NCI-H1417 (cell line): ENCODE measurements at regions not wholly inside any gene's neighbourhood (a gene's known extent, or its start where the extent isn't known, plus 50 kb on each side); places are given as distances from the start of the nearest gene placed in this dataset.

Experiments used
- DNase-seq, 3 experiments: peaks; one replicate each; lab custom pipeline; 2025; lab: John Stamatoyannopoulos, UW

DNA sequence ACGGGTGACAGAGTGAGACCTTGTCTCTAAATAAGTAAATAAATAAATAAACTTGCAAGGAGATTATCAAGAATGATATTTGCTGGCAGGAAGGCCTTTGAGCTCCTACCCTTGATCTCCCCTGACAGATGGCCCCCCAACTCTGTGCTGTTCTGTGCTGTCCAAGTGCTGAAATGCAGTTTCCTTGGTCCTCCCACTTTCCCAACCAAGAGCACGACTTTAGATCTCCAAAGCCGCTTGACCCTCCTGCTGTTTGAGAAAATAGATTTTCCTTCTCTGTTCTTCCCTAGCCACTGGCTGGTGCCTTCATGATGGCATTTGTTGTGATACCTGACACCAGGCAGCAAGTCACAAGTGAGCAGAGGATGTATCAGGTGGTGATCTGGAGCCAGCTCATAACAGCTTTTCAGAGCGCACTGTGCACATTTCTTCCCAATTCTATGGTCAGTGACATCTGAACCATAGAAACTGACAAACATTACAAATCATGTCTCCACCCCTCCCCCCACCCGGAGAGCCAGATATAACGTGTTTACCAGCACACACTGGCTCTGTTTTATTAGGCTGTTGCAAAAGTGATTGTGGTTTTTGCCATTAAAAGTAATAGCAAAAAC is 80.0 kb upstream of the PUM3 start:
- peak in 1 of 3 experiments; percentile 23 for DNase-seq

GRCh38 chr9:2919347-2919746 is 75.5 kb upstream of the PUM3 start:
- no peak for DNase-seq

GRCh38 chr9:2916382-2916985 is 72.6 kb upstream of the PUM3 start:
- no peak for DNase-seq

DNA sequence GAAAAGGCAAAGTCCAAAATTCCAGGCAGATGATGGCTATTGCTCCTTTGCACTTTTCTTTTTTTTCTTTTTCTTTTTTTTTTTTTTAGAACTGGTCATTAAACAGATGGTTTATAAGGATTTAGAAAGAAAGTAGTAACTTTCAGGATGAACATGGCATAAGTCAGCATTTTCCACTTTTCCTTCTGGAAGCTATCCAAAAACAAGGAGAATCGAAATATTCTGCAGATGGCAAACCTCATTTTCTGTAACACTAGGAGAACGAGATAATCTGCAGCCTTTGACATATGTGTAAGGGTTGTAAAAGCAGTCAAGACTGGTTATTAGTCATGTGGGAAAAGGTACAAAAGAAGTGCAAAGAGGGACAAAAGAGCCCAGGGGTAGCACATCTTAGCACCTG is 69.1 kb upstream of the PUM3 start:
- no peak for DNase-seq

- DNase-seq: no peak
Measured at GRCh38 chr9:2907411-2907810, 63.5 kb upstream of the PUM3 start.

- no peak for DNase-seq
Measured at GRCh38 chr9:2904242-2904930, 60.5 kb upstream of the PUM3 start.
